ENCODE measurements at regions not wholly inside any gene's neighbourhood (a gene's known extent, or its start where the extent isn't known, plus 50 kb on each side); places are given as distances from the start of the nearest gene placed in this dataset.

- DNase-seq, result no peak
These were observed 368.1 kb upstream of the MARCKS start for GRCh38 chr6:113488812-113489685.

- DNase-seq, result no peak
These were observed 367.0 kb upstream of the MARCKS start for GRCh38 chr6:113489952-113490746.

GRCh38 chr6:113491376-113491775 is 365.8 kb upstream of the MARCKS start:
- DNase-seq, result no peak

DNA sequence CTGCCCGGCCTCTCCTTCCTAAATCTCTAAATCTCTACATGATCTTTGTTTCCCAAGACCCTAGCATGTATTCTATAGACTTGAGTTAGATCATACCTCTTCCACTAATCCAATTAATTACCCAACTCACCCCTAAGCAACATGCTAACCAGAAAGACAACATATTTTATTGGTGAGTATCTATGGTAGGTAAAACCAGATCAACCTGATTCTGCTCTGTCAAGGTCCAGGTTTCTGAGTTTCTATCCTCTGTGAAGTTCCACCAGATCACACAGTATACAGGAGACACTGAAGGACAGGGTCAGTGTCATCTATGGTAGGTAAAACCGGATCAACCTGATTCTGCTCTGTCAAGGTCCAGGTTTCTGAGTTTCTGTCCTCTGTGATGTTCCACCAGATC is 363.2 kb upstream of the MARCKS start:
- DNase-seq, result no peak

GRCh38 chr6:113495521-113495920 is 361.6 kb upstream of the MARCKS start:
- peak; percentile 17 for DNase-seq

DNA sequence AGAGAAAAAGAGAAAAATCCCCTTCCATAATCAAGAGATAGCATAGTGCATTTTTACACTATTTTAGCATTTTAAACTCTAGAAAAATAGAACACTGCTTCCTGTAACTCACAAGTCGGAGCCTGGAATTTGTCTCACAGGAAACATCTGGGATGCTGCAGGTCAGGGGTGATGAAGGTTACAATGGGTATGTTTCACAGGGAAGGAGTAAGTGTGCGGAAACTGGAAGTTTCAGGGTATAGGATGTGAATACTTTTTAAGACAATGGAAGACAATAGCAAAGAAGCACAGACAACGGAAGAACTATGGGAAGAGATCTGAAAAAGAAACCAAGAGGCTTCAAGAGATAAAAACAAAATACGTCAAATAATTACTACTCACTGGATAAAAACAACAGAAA is 361.0 kb upstream of the MARCKS start:
- DNase-seq, result no peak

- DNase-seq, result no peak
These were observed 356.9 kb upstream of the MARCKS start for GRCh38 chr6:113500221-113500620.

GRCh38 chr6:113505084-113505699 is 352.0 kb upstream of the MARCKS start:
- DNase-seq, result no peak

GRCh38 chr6:113508249-113508648 is 348.9 kb upstream of the MARCKS start:
- no peak for DNase-seq

- DNase-seq, result no peak
These were observed 346.0 kb upstream of the MARCKS start for GRCh38 chr6:113511100-113511499.

DNA sequence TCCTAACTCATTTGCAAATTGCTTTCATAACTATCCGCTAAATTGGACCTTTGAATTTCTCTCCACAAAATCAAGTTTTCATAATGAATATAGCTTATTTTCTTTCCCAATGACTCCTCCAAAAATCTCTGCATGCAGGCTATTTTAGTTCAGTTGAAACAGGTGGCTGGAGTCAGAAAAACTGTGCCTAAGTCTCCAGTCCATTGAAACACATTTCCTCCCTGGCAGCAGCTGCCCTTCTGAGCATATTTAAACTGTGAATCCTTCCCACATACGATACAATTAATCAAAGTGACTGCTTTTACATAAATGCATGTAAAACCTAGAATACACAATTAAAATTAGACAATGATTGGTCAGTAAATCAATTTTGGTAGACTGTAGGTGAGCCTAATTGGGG is 344.6 kb upstream of the MARCKS start:
- no peak for DNase-seq

GRCh38 chr6:113513086-113513485 is 344.1 kb upstream of the MARCKS start:
- no peak for DNase-seq

DNA sequence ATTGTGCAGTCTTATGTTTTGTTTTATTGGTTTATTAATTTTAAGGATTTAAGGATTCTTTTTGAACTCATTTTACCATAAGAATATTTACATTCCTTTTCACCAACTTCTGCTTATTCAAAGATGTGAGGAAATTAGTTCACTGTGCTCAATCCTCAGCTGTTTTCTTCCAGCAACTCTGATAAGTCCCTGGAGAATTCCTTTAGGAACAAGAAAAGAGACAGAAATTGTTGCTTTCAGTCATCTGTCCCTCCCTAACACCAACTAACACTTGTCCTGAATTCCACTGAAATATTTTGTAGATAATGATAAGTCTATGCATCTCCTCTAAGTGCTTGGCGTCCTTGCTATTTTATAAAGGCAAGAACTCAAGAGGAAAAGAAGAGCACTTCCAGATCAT is 334.8 kb upstream of the MARCKS start:
- DNase-seq, result no peak

GRCh38 chr6:113524826-113525225 is 332.3 kb upstream of the MARCKS start:
- peak; percentile 78 for DNase-seq

DNA sequence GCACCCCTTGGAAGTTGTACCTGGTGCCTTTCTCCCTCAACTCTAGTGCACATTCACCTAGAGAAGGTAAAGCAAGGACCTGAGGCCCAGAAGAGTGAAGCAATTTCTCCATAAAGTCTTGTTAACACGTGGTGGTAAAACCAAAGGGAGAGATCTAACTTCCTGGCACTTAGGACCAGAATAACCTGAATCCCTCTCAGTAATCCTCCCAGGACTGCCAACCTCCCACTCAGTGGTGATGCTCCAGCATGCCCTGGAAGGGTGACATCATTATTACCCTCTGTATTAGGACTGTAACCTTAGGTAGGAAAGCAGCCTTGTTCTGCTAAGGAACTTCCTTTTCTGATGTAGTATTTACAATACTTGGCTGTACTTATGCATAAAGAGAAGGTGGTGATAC is 330.6 kb upstream of the MARCKS start:
- DNase-seq, result no peak

DNA sequence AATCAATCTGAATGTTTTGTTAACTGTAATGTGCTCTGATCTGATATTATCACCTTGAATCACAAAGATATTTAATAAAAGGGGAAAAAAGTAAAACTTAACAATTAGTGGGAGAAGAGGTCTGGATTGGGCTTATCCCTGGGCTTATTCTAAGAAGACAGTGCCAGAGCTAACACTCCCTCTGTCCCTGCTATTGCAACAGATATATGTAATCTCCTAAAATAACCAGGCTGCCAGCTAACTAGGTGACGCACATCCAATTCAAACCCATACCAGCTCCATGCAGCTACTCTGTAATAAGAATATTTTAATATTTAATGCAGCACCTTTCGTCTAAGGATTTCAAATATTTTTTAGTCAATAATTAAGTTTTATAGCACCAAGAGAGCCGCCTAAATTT is 330.1 kb upstream of the MARCKS start:
- no peak for DNase-seq

GRCh38 chr6:113528111-113528510 is 329.0 kb upstream of the MARCKS start:
- no peak for DNase-seq

DNA sequence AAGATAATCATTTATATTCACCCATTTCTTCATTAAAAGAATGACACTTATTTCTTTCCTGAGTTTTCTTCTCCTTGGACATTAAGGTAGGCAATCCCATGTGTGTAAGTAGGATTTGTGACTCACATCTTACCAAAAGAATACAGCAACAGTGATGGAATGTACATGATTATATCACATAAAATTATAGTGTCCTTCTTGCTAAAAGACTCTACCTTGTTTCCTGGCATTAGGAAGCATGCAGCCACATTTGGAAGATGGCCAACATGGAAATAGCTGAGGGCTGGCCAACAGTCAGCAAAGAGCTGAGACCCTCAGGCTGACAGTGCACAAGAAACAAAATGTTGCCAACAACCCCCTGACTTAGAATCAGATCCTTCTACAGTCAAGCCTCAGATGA is 327.9 kb upstream of the MARCKS start:
- DNase-seq, result no peak

GRCh38 chr6:113529879-113530278 is 327.3 kb upstream of the MARCKS start:
- no peak for DNase-seq

DNA sequence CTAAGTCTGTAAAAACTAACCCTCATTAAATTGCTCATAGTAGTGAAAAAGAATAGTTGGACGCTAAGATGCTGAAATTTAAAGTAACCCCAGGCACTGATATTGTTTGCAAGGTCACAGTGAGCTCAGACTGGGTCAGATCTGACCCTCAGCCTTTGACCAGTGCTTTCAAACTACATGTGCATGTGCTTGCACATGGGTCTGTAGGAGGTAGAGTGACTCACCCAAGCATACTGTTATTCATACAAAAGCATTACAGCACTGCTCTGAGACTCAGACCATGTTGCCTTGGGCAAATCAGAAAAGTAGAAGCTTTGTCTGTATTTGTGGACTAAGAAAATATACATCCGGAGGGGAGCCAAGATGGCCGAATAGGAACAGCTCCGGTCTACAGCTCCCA is 326.4 kb upstream of the MARCKS start:
- DNase-seq, result no peak

DNA sequence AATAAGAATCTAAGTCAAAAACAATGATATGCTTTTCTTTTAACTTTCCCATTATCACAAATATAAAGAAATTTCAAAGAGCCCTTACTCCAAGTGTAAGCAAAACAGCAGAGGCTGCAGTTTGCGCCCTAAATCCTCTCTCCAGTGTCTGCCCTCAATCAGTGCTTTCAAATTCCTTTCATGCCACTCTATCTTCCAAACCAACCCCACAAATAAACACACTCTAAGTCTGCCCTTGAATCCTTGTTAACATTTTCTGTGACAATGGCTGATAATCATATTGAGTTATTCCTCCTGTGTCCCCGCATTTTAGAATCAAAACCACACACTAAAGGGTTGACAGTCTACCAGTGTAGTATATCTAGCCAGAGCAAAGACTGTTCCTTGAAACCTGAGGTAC is 317.9 kb upstream of the MARCKS start:
- DNase-seq, result no peak

DNA sequence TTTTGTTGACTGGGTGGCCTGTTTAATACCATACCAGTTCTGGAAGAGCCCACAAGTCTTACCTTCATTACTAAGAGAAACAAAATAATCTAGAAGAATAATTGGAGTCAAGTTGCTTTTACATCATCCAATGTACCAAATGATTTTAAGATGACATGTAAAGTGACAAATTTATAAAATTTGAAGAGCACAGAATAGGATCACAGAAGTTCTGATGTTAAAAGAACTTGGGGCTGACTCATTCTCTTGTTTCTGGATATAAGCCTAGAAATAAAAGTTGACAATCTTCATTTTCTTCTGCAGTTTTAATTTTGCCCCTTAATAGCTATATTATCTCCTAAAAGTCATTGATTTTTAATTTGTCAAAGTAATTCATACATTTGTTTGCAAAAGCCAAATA is 317.5 kb upstream of the MARCKS start:
- DNase-seq, result no peak

DNA sequence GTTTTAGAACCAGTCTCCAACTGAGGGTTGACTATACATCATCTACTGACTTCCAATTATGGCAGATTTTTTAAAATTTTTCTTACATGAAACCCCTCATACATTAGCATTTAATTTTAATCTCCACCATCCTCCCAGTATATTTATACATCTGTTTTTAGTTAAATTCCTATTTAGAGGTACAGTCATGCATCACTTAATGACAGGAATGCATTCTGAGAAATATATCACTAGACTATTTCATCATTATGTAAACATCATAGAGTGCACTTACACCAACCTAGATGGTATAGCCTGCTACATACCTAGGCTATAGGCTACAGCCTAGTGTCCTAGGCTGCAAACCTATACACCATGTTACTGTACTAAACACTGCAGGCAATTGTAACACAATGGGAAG is 316.7 kb upstream of the MARCKS start:
- DNase-seq, result no peak

DNA sequence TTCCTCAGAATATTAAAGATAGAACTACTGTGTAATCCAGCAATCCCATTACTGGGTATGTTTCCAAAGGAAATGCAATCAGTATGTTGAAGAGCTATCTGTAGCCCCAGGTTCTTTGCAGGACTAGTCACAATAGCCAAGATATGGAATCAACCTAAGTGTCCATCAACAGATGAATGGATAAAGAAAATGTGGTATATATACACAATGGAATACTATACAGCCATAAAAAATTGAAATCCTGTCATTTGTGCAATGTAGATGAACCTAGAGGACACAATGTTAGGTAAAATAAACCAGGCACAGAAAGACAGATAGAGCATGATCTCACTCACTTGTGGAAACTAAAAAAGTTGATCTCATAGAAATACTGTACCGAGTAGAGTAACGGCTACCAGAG is 306.0 kb upstream of the MARCKS start:
- no peak for DNase-seq

All from eye (tissue), 1 donor.